ENCODE measurements at regions not wholly inside any gene's neighbourhood (a gene's known extent, or its start where the extent isn't known, plus 50 kb on each side); places are given as distances from the start of the nearest gene placed in this dataset.

- Histone ChIP-seq H3K4me3 (ENCODE audit: low read depth, low read length) (no peak overlapping the region), H3K27me3 (ENCODE audit: insufficient read depth, low read depth, severe bottlenecking) (no peaks in the 10 kb centered on the region), H3K36me3 (no peaks in the 10 kb centered on the region), H3K27ac (peak overlapping the region; percentile 89), H3K9me3 (ENCODE audit: severe bottlenecking) (no peaks in the 10 kb centered on the region)
- TF ChIP-seq CTCF (IDR thresholded peaks at IDR 0.05; ENCODE audit: low read depth, low read length): no peak
- DNase-seq: no peak
Measured at GRCh38 chr1:110750562-110750961, 75.8 kb upstream of the KCNA3 start.

DNA sequence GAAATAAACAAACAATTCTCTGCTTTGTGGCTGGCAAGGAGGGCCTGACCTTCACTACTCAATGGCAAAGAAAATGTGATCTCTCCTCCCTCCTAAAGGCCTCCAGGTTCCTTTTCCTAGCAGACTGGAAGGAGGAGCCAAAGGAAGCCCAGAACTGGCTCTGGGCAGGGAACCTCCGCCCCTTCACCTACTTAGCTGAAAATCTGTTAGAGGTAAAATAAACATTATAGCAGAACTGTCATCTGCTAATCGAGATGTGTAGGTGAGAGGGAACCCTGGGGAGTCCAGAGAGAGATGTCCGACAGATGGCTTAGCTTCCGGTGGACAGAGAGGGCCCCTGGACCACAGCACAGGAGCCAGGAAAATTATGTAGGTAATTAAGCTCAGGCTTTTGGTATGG is 75.2 kb upstream of the KCNA3 start:
- no peak for TF ChIP-seq CTCF (IDR thresholded peaks at IDR 0.05; ENCODE audit: low read depth, low read length)
- H3K4me3 ChIP-seq (ENCODE audit: low read depth, low read length): no peak overlapping the region
- H3K9me3 ChIP-seq (ENCODE audit: severe bottlenecking): no peaks in the 10 kb centered on the region
- peak; percentile 79 for DNase-seq
- no peaks in the 10 kb centered on the region for H3K36me3 ChIP-seq
- no peaks in the 10 kb centered on the region for H3K27me3 ChIP-seq (ENCODE audit: insufficient read depth, low read depth, severe bottlenecking)
- peak overlapping the region; percentile 89 for H3K27ac ChIP-seq

DNA sequence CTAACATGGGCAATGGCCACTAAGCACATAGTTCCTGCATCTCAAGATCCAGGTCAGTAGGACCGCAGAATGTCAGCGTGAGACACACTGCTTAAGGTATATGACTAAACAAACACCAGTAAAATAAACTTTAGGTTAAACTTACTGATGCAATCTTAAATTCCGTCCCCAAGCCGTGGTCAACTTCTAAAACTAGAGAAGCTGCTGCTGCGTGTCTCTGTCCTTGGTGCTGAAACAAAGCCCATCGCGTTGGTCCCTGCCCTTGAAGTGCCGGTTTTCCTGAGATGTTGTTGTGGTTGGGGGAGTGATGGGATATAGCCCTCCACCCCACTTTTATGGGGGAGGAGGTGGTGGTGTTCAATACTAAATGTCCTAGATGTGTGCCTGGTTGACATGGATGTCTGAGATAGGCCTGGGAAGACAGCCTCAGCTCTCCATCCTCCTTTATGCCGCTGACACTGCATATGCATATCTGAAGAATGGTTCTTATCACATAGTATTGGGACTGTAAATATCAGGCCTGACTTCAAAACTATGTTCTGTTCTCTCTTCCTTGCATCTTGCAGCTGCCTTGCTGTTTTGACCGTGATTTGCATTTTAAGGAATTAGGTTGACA is 72.0 kb upstream of the KCNA3 start:
- H3K36me3 ChIP-seq: no peaks in the 10 kb centered on the region
- H3K27me3 ChIP-seq (ENCODE audit: insufficient read depth, low read depth, severe bottlenecking): no peaks in the 10 kb centered on the region
- H3K9me3 ChIP-seq (ENCODE audit: severe bottlenecking): no peaks in the 10 kb centered on the region
- H3K27ac ChIP-seq: no peak overlapping the region
- no peak for DNase-seq
- TF ChIP-seq CTCF (IDR thresholded peaks at IDR 0.05; ENCODE audit: low read depth, low read length): no peak
- no peak overlapping the region for H3K4me3 ChIP-seq (ENCODE audit: low read depth, low read length)

GRCh38 chr1:110743397-110743796 is 68.7 kb upstream of the KCNA3 start:
- TF ChIP-seq CTCF (IDR thresholded peaks at IDR 0.05; ENCODE audit: low read depth, low read length): no peak
- H3K27ac ChIP-seq: no peak overlapping the region
- no peak overlapping the region for H3K4me3 ChIP-seq (ENCODE audit: low read depth, low read length)
- H3K27me3 ChIP-seq (ENCODE audit: insufficient read depth, low read depth, severe bottlenecking): no peaks in the 10 kb centered on the region
- no peaks in the 10 kb centered on the region for H3K9me3 ChIP-seq (ENCODE audit: severe bottlenecking)
- no peaks in the 10 kb centered on the region for H3K36me3 ChIP-seq
- DNase-seq: no peak

DNA sequence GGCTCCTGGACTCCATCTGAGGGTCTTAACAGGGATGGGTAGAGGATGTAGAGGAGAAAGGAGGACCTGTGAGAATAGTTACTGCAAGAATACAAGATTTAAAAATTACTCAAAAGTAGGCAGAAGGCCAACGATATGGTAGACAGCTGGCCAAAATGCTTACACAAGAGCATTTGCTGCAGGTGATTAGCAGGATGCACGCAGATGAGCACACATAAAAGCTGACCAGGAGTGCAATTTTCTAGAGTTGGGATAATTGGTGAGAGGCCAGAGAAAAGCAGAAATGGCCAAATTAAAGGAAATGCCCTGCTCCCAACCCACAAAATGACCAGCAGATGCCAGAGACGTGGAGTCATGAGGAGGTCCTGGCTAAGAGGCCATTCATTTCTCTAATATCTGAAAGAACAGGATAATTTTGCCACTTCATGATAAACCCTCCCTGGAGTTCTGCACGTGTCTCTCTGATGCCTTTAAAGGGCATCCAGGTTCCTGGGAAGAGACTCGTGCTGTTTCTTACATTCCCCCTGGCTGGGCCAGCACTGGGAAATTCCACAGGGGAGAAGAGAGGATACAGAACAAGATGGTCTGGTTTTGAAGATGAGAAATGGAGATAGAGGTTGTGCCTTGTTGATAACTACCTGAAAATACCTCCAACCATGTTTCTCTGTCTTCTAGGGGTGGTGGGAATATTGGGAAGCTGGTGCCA is 62.3 kb upstream of the KCNA3 start:
- no peaks in the 10 kb centered on the region for H3K27me3 ChIP-seq (ENCODE audit: insufficient read depth, low read depth, severe bottlenecking)
- H3K9me3 ChIP-seq (ENCODE audit: severe bottlenecking): no peaks in the 10 kb centered on the region
- no peak overlapping the region for H3K4me3 ChIP-seq (ENCODE audit: low read depth, low read length)
- H3K36me3 ChIP-seq: no peaks in the 10 kb centered on the region
- H3K27ac ChIP-seq: no peak overlapping the region
- TF ChIP-seq CTCF (IDR thresholded peaks at IDR 0.05; ENCODE audit: low read depth, low read length): no peak
- no peak for DNase-seq
